ES-I3 (cell line): ENCODE measurements at regions not wholly inside any gene's neighbourhood (a gene's known extent, or its start where the extent isn't known, plus 50 kb on each side); places are given as distances from the start of the nearest gene placed in this dataset.

Experiments used
- H3K36me3 ChIP-seq: 2 replicates; pipeline ENCODE4 v1.6.1; 2013; ENCODE audit warnings: mild to moderate bottlenecking, low read length, control low read depth, moderate library complexity; ENCODE audit not compliant: insufficient read depth
- H3K4me1 ChIP-seq: 2 replicates; pipeline ENCODE4 v1.6.1; 2013; ENCODE audit warnings: mild to moderate bottlenecking, control low read depth, low read length; ENCODE audit not compliant: insufficient read depth
- H3K9ac ChIP-seq: 2 replicates; pipeline ENCODE4 v1.6.1; 2013; ENCODE audit warnings: low read depth, mild to moderate bottlenecking, low read length, moderate library complexity
- H3K9me3 ChIP-seq: 2 replicates; pipeline ENCODE4 v1.6.1; 2013; ENCODE audit warnings: mild to moderate bottlenecking, low read length, moderate library complexity; ENCODE audit not compliant: control insufficient read depth, insufficient read depth

- H3K4me1 ChIP-seq: no peaks in the 10 kb centered on the region
- H3K9me3 ChIP-seq: no peaks in the 10 kb centered on the region
- H3K36me3 ChIP-seq: no peaks in the 10 kb centered on the region
- H3K9ac ChIP-seq: no peak overlapping the region
Measured at GRCh38 chr10:1932692-1933094, 195.4 kb upstream of the ADARB2 start.

GRCh38 chr10:1928606-1929005, 191.3 kb upstream of the ADARB2 start:
- Histone ChIP-seq H3K9ac (no peak overlapping the region), H3K36me3 (no peaks in the 10 kb centered on the region), H3K4me1 (no peaks in the 10 kb centered on the region), H3K9me3 (no peaks in the 10 kb centered on the region)

- H3K9ac ChIP-seq: no peak overlapping the region
- no peaks in the 10 kb centered on the region for H3K36me3 ChIP-seq
- H3K9me3 ChIP-seq: no peaks in the 10 kb centered on the region
- H3K4me1 ChIP-seq: no peaks in the 10 kb centered on the region
Measured at GRCh38 chr10:1923998-1924397, 186.7 kb upstream of the ADARB2 start.

- Histone ChIP-seq H3K9ac (no peak overlapping the region), H3K9me3 (no peaks in the 10 kb centered on the region), H3K36me3 (no peaks in the 10 kb centered on the region), H3K4me1 (no peaks in the 10 kb centered on the region)
Measured at GRCh38 chr10:1923586-1923985, 186.3 kb upstream of the ADARB2 start.

- no peaks in the 10 kb centered on the region for H3K4me1 ChIP-seq
- H3K9ac ChIP-seq: no peak overlapping the region
- no peaks in the 10 kb centered on the region for H3K9me3 ChIP-seq
- no peaks in the 10 kb centered on the region for H3K36me3 ChIP-seq
Measured at GRCh38 chr10:1920941-1921340, 183.6 kb upstream of the ADARB2 start.

GRCh38 chr10:1920127-1920526, 182.8 kb upstream of the ADARB2 start:
- Histone ChIP-seq H3K4me1 (no peaks in the 10 kb centered on the region), H3K9me3 (no peaks in the 10 kb centered on the region), H3K9ac (no peak overlapping the region), H3K36me3 (no peaks in the 10 kb centered on the region)

- Histone ChIP-seq H3K4me1 (no peaks in the 10 kb centered on the region), H3K9ac (no peak overlapping the region), H3K36me3 (no peaks in the 10 kb centered on the region), H3K9me3 (no peaks in the 10 kb centered on the region)
Measured at GRCh38 chr10:1911771-1912170, 174.4 kb upstream of the ADARB2 start.

GRCh38 chr10:1903982-1904381, 166.7 kb upstream of the ADARB2 start:
- Histone ChIP-seq H3K9me3 (no peaks in the 10 kb centered on the region), H3K9ac (no peak overlapping the region), H3K4me1 (no peaks in the 10 kb centered on the region), H3K36me3 (no peaks in the 10 kb centered on the region)

- no peak overlapping the region for H3K9ac ChIP-seq
- H3K9me3 ChIP-seq: no peaks in the 10 kb centered on the region
- H3K4me1 ChIP-seq: no peaks in the 10 kb centered on the region
- no peaks in the 10 kb centered on the region for H3K36me3 ChIP-seq
Measured at GRCh38 chr10:1896153-1896552, 158.8 kb upstream of the ADARB2 start.

GRCh38 chr10:1895691-1896090, 158.4 kb upstream of the ADARB2 start:
- H3K9ac ChIP-seq: no peak overlapping the region
- H3K36me3 ChIP-seq: no peaks in the 10 kb centered on the region
- no peaks in the 10 kb centered on the region for H3K9me3 ChIP-seq
- no peaks in the 10 kb centered on the region for H3K4me1 ChIP-seq

- Histone ChIP-seq H3K9me3 (no peaks in the 10 kb centered on the region), H3K9ac (no peak overlapping the region), H3K4me1 (no peaks in the 10 kb centered on the region), H3K36me3 (no peaks in the 10 kb centered on the region)
Measured at GRCh38 chr10:1894912-1895311, 157.6 kb upstream of the ADARB2 start.

GRCh38 chr10:1893941-1894340, 156.6 kb upstream of the ADARB2 start:
- H3K4me1 ChIP-seq: no peaks in the 10 kb centered on the region
- no peaks in the 10 kb centered on the region for H3K9me3 ChIP-seq
- H3K9ac ChIP-seq: no peak overlapping the region
- no peaks in the 10 kb centered on the region for H3K36me3 ChIP-seq

- Histone ChIP-seq H3K9ac (no peak overlapping the region), H3K9me3 (peaks cover 3% of the 10 kb centered on the region; the same call in 1 of the 2 replicates), H3K36me3 (no peaks in the 10 kb centered on the region), H3K4me1 (no peaks in the 10 kb centered on the region)
Measured at GRCh38 chr10:1886039-1886438, 148.7 kb upstream of the ADARB2 start.

- Histone ChIP-seq H3K9ac (no peak overlapping the region), H3K4me1 (no peaks in the 10 kb centered on the region), H3K36me3 (no peaks in the 10 kb centered on the region), H3K9me3 (peaks cover 3% of the 10 kb centered on the region; the same call in 1 of the 2 replicates)
Measured at GRCh38 chr10:1882728-1883127, 145.4 kb upstream of the ADARB2 start.

- Histone ChIP-seq H3K4me1 (no peaks in the 10 kb centered on the region), H3K9me3 (peaks cover 3% of the 10 kb centered on the region; the same call in 1 of the 2 replicates), H3K9ac (no peak overlapping the region), H3K36me3 (no peaks in the 10 kb centered on the region)
Measured at GRCh38 chr10:1882180-1882579, 144.9 kb upstream of the ADARB2 start.

GRCh38 chr10:1881636-1882035, 144.3 kb upstream of the ADARB2 start:
- no peaks in the 10 kb centered on the region for H3K4me1 ChIP-seq
- H3K9ac ChIP-seq: no peak overlapping the region
- H3K36me3 ChIP-seq: no peaks in the 10 kb centered on the region
- peaks cover 3% of the 10 kb centered on the region; the same call in 1 of the 2 replicates for H3K9me3 ChIP-seq
